ENCODE measurements at regions not wholly inside any gene's neighbourhood (a gene's known extent, or its start where the extent isn't known, plus 50 kb on each side); places are given as distances from the start of the nearest gene placed in this dataset.

DNA sequence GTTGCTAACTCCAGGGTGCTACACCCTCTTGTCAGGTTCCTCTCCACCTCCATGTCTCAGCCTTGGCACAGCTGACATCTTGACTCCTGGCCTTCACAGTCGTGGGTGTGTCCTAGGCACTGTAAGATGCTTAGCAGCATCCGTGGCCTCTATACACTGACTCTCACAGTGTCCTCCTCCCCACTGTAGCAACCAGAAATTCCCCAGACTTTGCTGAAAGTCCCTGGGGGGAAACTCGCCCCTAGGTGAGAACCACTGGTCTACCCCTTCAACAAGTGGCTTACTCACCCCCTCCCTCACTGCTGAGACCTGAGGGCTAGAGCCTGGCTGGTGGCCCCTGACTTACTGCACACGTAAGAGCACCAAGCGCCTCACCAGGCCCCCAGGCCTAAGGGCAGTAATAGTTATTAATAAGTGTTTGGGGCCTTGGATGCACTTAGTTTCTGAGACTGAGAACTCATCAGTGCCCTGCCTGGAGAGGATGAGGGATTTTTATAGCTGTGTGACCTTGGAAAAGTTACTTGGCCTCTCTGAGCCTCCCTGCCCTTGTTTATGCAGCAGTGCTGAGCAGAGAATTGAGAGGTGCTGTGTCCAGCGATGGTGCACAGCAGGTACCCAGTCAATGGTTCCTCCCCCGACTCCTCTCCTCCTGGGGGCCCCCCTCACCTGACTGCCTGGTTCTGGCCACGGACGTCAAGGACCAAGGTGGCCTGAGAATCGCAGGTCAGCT is 67.1 kb downstream of the RMI2 start:
- H3K36me3 ChIP-seq: no peaks in the 10 kb centered on the region
- TF ChIP-seq, protein P1, sequence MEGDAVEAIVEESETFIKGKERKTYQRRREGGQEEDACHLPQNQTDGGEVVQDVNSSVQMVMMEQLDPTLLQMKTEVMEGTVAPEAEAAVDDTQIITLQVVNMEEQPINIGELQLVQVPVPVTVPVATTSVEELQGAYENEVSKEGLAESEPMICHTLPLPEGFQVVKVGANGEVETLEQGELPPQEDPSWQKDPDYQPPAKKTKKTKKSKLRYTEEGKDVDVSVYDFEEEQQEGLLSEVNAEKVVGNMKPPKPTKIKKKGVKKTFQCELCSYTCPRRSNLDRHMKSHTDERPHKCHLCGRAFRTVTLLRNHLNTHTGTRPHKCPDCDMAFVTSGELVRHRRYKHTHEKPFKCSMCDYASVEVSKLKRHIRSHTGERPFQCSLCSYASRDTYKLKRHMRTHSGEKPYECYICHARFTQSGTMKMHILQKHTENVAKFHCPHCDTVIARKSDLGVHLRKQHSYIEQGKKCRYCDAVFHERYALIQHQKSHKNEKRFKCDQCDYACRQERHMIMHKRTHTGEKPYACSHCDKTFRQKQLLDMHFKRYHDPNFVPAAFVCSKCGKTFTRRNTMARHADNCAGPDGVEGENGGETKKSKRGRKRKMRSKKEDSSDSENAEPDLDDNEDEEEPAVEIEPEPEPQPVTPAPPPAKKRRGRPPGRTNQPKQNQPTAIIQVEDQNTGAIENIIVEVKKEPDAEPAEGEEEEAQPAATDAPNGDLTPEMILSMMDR (IDR thresholded peaks at IDR 0.05): no peak
- peaks cover 0 to 5% of the 10 kb centered on the region in 2 donors for H3K4me1 ChIP-seq
- intact Hi-C loops (cut with DNase I): no loop called here
- no peak for ATAC-seq
- no peak overlapping the region for H3K4me3 ChIP-seq
- no peaks in the 10 kb centered on the region for H3K9me3 ChIP-seq
- H3K27ac ChIP-seq: no peak overlapping the region
- H3K27me3 ChIP-seq: no peaks in the 10 kb centered on the region
- peak in 1 of 4 donors; percentile 14 for DNase-seq

DNA sequence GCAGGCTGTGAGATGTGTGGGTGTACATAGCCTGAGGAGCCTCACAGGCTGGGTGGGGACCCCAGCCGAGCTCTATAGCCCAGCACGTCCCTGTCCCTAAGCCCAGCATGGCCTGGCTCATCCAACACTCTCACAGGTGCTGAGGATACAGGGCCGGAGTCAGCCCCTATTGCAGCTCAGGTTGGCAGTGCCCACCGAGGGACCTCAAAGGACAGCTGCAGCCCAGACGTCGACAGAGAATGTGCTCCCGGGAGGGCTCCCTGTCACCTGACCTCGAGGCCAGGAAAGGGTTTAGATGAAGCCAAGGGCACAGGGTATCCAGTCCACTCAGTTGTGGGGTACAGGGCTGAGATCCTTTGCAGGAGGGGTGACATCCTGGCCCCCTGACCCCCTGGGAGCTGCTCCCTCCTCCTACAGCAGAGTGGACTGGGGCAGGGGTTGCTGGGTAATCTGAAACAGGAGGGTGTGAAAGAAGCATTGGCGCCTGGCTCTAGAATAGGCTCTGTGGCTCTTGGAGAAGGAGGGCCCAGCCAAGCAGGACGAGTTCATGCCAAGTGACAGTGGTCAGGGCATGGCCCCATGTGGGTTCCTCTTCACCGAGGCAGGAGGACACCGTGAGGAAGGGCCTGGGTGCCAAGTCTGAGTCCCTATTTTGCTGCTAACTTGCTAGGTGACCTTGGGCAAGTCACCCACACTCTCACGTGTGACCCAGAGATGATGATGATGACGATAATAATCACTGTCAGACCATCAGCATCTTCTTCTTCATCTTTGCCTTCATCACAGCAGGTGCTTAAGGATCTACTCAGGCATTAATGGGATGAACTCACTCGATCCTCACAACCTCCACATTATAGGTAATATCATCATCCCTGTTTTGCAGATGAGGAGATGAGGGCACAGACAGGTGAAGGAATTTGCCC is 68.0 kb downstream of the RMI2 start:
- intact Hi-C loops (cut with DNase I): no loop called here
- H3K36me3 ChIP-seq: no peaks in the 10 kb centered on the region

DNA sequence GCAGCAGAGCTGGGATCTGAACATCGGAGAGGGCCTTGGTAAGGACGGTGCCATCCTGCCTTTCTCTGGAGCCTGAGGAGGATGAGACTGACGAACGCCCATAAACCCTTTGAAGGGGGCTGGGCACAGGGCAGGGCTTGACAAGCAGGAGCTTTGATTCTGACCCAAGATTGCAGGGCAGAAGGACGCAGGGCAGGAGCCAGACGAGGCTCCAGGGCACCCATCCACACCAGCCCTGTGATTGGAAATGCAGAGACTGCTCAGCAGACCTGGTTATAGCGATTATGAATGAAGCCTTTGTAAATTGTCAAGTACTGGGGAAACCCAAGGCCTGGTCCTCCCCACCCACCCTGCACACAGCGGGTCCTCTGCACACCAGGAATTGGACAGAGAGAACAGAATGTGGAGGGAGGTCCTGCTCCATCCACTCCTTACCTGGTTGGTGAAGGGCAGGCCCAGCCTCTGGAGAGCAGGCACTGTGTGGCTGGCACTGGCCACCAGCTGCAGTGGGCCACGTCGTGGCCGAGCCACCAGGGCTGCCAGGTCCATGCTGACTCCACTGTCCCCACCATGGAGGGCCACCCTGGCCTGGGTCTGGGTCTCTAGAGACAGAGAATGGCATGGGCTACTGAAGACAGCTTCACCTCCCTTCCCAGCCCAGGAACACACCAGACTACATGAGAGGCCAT is 68.8 kb downstream of the RMI2 start:
- TF ChIP-seq, protein P1 (IDR thresholded peaks at IDR 0.05): no peak
- H3K27ac ChIP-seq: no peak overlapping the region
- H3K4me1 ChIP-seq: peaks cover 0 to 5% of the 10 kb centered on the region in 2 donors
- DNase-seq (peak in 1 of 4 donors; percentile 55), ATAC-seq (no peak)
- H3K27me3 ChIP-seq: no peaks in the 10 kb centered on the region
- no peaks in the 10 kb centered on the region for H3K9me3 ChIP-seq
- no peak overlapping the region for H3K4me3 ChIP-seq
- H3K36me3 ChIP-seq: no peaks in the 10 kb centered on the region
- intact Hi-C loops (cut with DNase I): no loop called here

More for the DNA sequence above, 68.0 kb downstream of the RMI2 start:
- Histone ChIP-seq H3K9me3 (no peaks in the 10 kb centered on the region), H3K27ac (no peak overlapping the region), H3K4me1 (peaks cover 0 to 5% of the 10 kb centered on the region in 2 donors), H3K4me3 (no peak overlapping the region), H3K27me3 (no peaks in the 10 kb centered on the region)
- DNase-seq: peak in 1 of 4 donors; percentile 30
- TF ChIP-seq, protein P1 (IDR thresholded peaks at IDR 0.05): no peak
- no peak for ATAC-seq

DNA sequence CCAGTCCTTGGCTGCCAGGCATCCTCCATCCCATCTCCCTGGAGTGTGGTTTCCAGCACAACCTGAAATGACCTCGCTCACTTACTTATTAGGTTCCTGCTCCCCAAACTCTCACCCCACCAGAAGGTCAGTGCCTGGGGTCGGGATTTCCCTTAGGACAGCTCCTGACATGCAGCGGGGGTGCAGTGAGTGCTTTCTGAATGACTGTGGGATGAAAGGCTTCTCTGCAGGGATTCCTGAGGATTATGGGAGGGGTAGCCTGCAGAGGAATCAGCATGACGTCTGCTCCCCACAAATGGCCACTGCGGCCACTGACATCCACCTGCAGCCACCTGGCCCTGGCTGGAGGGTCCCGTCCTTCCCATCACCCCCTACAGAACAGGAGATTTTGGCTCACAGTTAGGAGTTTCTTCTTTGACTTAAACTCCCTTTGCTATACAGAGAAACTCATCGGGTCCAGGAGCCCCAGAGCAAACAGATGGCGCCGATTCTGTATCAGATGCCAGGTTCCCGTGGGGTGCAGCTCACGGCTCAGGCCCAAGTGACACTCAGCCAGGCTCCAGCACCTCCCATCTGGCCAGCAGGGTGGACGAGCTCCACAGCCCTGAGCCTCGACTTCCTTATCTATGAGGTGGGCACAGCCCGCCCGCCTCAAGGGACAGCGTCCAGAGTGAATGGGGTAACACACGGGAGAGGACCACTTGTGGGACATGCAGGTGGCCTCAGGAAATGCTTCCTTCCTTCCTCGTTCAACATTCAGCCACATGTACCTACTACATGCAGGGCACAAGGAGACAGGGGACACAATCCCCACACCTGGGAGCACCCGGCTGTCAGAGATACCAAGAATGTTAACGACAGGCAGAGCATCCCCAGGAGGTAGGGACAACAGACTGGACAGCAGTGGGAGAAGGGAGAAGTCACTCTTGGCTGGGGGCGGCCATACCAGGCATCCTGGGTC is 69.8 kb downstream of the RMI2 start:
- H3K9me3 ChIP-seq: no peaks in the 10 kb centered on the region
- H3K4me3 ChIP-seq: no peak overlapping the region
- TF ChIP-seq, protein P1 (IDR thresholded peaks at IDR 0.05): no peak
- no peak overlapping the region for H3K27ac ChIP-seq
- no peak for ATAC-seq
- no peaks in the 10 kb centered on the region for H3K27me3 ChIP-seq
- peaks cover 0 to 5% of the 10 kb centered on the region in 2 donors for H3K4me1 ChIP-seq
- no peaks in the 10 kb centered on the region for H3K36me3 ChIP-seq
- DNase-seq: peak in 1 of 4 donors; percentile 53
- intact Hi-C loops (cut with DNase I): no loop called here

All from left lung (tissue), 4 donors.